IMR-90 (cell line): ENCODE measurements at regions not wholly inside any gene's neighbourhood (a gene's known extent, or its start where the extent isn't known, plus 50 kb on each side); places are given as distances from the start of the nearest gene placed in this dataset.

Experiments used
- ATAC-seq: fragments of 200-7000 bp; cut with Tn5 transposase; 2 replicates; pipeline ENCODE4 v1.9.1; 2020; ENCODE audit warnings: low read depth, mild to moderate bottlenecking, moderate library complexity
- BruUV-seq: library from RNA; stranded (reverse); fragments of 400-500 nt; replicated peaks from 2 replicates; lab custom pipeline; 2021; lab: Mats Ljungman, UMichigan
- CTCF ChIA-PET: fragments of 300-600 bp; formaldehyde crosslinking; extraction: SDS; loops from one replicate; lab custom pipeline; 2021; ENCODE audit warnings: antibody characterized with exemption; lab: Yijun Ruan, JAX
- POLR2A ChIA-PET: fragments of 300-600 bp; sonication (Branson Sonifier 250); formaldehyde crosslinking; loops from one replicate; lab custom pipeline; 2022; ENCODE audit warnings: antibody characterized with exemption; ENCODE audit not compliant: unreplicated experiment; lab: Charles Lee
- DNase-seq: peaks from one replicate; pipeline ENCODE4 v3.0.0; 2013
- H2AFZ ChIP-seq: replicated peaks from 2 replicates; pipeline ENCODE3; 2013; ENCODE audit warnings: low read length, mild to moderate bottlenecking; ENCODE audit not compliant: poor library complexity
- H2AK5ac ChIP-seq: 2 replicates; pipeline ENCODE4 v1.6.1; 2013; ENCODE audit warnings: low read depth, low read length, inconsistent platforms
- H2AK9ac ChIP-seq: replicated peaks from 2 replicates; pipeline ENCODE3; 2013; ENCODE audit warnings: mild to moderate bottlenecking, low read depth, low read length, moderate library complexity; ENCODE audit not compliant: poor library complexity
- H2BK120ac ChIP-seq: 2 replicates; pipeline ENCODE4 v1.6.1; 2013; ENCODE audit warnings: low read depth, low read length, inconsistent platforms
- H2BK15ac ChIP-seq: 3 replicates; pipeline ENCODE4 v1.6.1; 2013; ENCODE audit warnings: low read depth, low read length, inconsistent platforms
- H2BK20ac ChIP-seq: 2 replicates; pipeline ENCODE4 v1.6.1; 2013; ENCODE audit warnings: low read depth, mild to moderate bottlenecking, inconsistent platforms, low read length, moderate library complexity
- H2BK5ac ChIP-seq: 2 replicates; pipeline ENCODE4 v1.6.1; 2013; ENCODE audit warnings: mild to moderate bottlenecking, low read depth, low read length, inconsistent platforms; ENCODE audit not compliant: poor library complexity, severe bottlenecking
- H3K14ac ChIP-seq: replicated peaks from 2 replicates; pipeline ENCODE4 v1.6.1; 2013; ENCODE audit warnings: low read depth, low read length, inconsistent platforms
- H3K18ac ChIP-seq: 2 replicates; pipeline ENCODE4 v1.6.1; 2013; ENCODE audit warnings: low read depth, low read length, control low read depth
- H3K23ac ChIP-seq: 2 replicates; pipeline ENCODE4 v1.6.1; 2013; ENCODE audit warnings: low read depth, low read length, inconsistent platforms
- H3K27ac ChIP-seq: 2 replicates; pipeline ENCODE4 v1.5.1; 2013; ENCODE audit warnings: mild to moderate bottlenecking, control low read depth, low read length; ENCODE audit not compliant: insufficient read depth
- H3K27me3 ChIP-seq: 2 replicates; pipeline ENCODE4 v1.6.1; 2013; ENCODE audit warnings: low read length; ENCODE audit not compliant: control insufficient read depth, insufficient read depth
- H3K36me3 ChIP-seq: 2 replicates; pipeline ENCODE4 v1.6.1; 2013; ENCODE audit warnings: low read length, mixed read lengths; ENCODE audit not compliant: control insufficient read depth, insufficient read depth
- H3K4ac ChIP-seq: 2 replicates; pipeline ENCODE4 v1.6.1; 2013; ENCODE audit warnings: low read depth, low read length, inconsistent platforms
- H3K4me1 ChIP-seq: 2 replicates; pipeline ENCODE4 v1.6.1; 2013; ENCODE audit warnings: low read length, mixed read lengths; ENCODE audit not compliant: control insufficient read depth, insufficient read depth
- H3K4me2 ChIP-seq: 2 replicates; pipeline ENCODE4 v1.6.1; 2013; ENCODE audit warnings: low read depth, mild to moderate bottlenecking, control low read depth, low read length, moderate library complexity
- H3K4me3 ChIP-seq: 2 replicates; pipeline ENCODE4 v1.5.1; 2013; ENCODE audit warnings: low read depth, mild to moderate bottlenecking, control low read depth, low read length, moderate library complexity; ENCODE audit not compliant: insufficient read depth
- H3K56ac ChIP-seq: 2 replicates; pipeline ENCODE4 v1.6.1; 2013; ENCODE audit warnings: low read length, inconsistent platforms; ENCODE audit not compliant: insufficient read depth; ENCODE audit errors: extremely low read depth
- H3K79me1 ChIP-seq, 2 experiments: 2 replicates each; pipeline ENCODE4 v1.6.1; 2013; ENCODE audit warnings: low read length in 2 of 2, inconsistent platforms in 1 of 2, low read depth in 1 of 2
- H3K9ac ChIP-seq: 2 replicates; pipeline ENCODE4 v1.6.1; 2013; ENCODE audit warnings: low read depth, low read length, control low read depth
- H3K9me1 ChIP-seq: 2 replicates; pipeline ENCODE4 v1.6.1; 2013; ENCODE audit warnings: low read length, inconsistent platforms; ENCODE audit not compliant: insufficient read depth
- H3K9me3 ChIP-seq: 2 replicates; pipeline ENCODE4 v1.6.1; 2013; ENCODE audit warnings: low read length; ENCODE audit not compliant: control insufficient read depth, insufficient read depth
- H4K20me1 ChIP-seq: 2 replicates; pipeline ENCODE4 v1.6.1; 2013; ENCODE audit warnings: low read length, inconsistent platforms; ENCODE audit not compliant: insufficient read depth
- H4K5ac ChIP-seq: 2 replicates; pipeline ENCODE4 v1.6.1; 2013; ENCODE audit warnings: mild to moderate bottlenecking, low read depth, low read length, control low read depth
- H4K8ac ChIP-seq, 2 experiments: 2 replicates each; pipeline ENCODE4 v1.6.1; 2013; ENCODE audit warnings: low read depth in 2 of 2, low read length in 2 of 2, control low read depth in 1 of 2, inconsistent platforms in 1 of 2
- H4K91ac ChIP-seq: 2 replicates; pipeline ENCODE4 v1.6.1; 2013; ENCODE audit warnings: low read depth, low read length, inconsistent platforms; ENCODE audit not compliant: insufficient read depth
- BHLHE40 ChIP-seq: fragments of 150-350 bp; IDR thresholded peaks from 2 replicates; pipeline ENCODE4 v1.6.1; 2016; ENCODE audit warnings: mild to moderate bottlenecking, low read depth, low read length
- CEBPB ChIP-seq: IDR thresholded peaks from 2 replicates; pipeline ENCODE4 v1.6.1; 2012; ENCODE audit warnings: low read depth, low read length, improper control_type of control experiment
- CHD1 ChIP-seq: IDR thresholded peaks from 2 replicates; pipeline ENCODE4 v1.6.1; 2012; ENCODE audit warnings: low read depth, low read length, improper control_type of control experiment
- ELK1 ChIP-seq: fragments of 150-350 bp; IDR thresholded peaks from 2 replicates; pipeline ENCODE4 v1.6.1; 2016; ENCODE audit warnings: low read depth, mild to moderate bottlenecking, low read length, moderate library complexity, borderline replicate concordance
- FOS ChIP-seq: fragments of 150-350 bp; IDR thresholded peaks from 2 replicates; pipeline ENCODE4 v1.6.1; 2016; ENCODE audit warnings: low read depth, low read length
- MAFK ChIP-seq: IDR thresholded peaks from 2 replicates; pipeline ENCODE4 v1.6.1; 2012; ENCODE audit warnings: low read depth, low read length, improper control_type of control experiment
- MAZ ChIP-seq: IDR thresholded peaks from 2 replicates; pipeline ENCODE4 v1.6.1; 2012; ENCODE audit warnings: low read depth, mild to moderate bottlenecking, low read length, improper control_type of control experiment, moderate library complexity, borderline replicate concordance
- MXI1 ChIP-seq: IDR thresholded peaks from 2 replicates; pipeline ENCODE4 v1.6.1; 2012; ENCODE audit warnings: low read depth, mild to moderate bottlenecking, low read length, moderate library complexity, borderline replicate concordance
- NFE2L2 ChIP-seq: fragments of 150-350 bp; IDR thresholded peaks from 2 replicates; pipeline ENCODE4 v1.6.1; 2016; ENCODE audit warnings: low read depth, mild to moderate bottlenecking, low read length
- POLR2A ChIP-seq: IDR thresholded peaks from 2 replicates; pipeline ENCODE4 v1.6.1; 2012; ENCODE audit warnings: mild to moderate bottlenecking, low read depth, low read length
- RAD21 ChIP-seq: IDR thresholded peaks from 2 replicates; pipeline ENCODE4 v1.6.1; 2012; ENCODE audit warnings: low read length, improper control_type of control experiment
- RCOR1 ChIP-seq: IDR thresholded peaks from 2 replicates; pipeline ENCODE4 v1.6.1; 2012; ENCODE audit warnings: mild to moderate bottlenecking, low read length, improper control_type of control experiment; ENCODE audit not compliant: insufficient replicate concordance
- RFX5 ChIP-seq: IDR thresholded peaks from 2 replicates; pipeline ENCODE4 v1.8.0; 2012; ENCODE audit warnings: low read depth, mild to moderate bottlenecking, low read length, moderate library complexity
- SMC3 ChIP-seq: fragments of 150-350 bp; IDR thresholded peaks from 2 replicates; pipeline ENCODE4 v1.6.1; 2016; ENCODE audit warnings: low read depth, mild to moderate bottlenecking, antibody characterized with exemption, low read length, moderate library complexity
- USF2 ChIP-seq: fragments of 150-350 bp; IDR thresholded peaks from 2 replicates; pipeline ENCODE4 v1.6.1; 2017; ENCODE audit warnings: mild to moderate bottlenecking, antibody characterized with exemption, low read length, low read depth
- WGBS, 2 experiments: methylation state at CpG; one replicate each; pipeline versions ENCODE4 v1.1.5 to v1.1.7; 2013; ENCODE audit warnings: missing lambda C conversion rate in 2 of 2; ENCODE audit not compliant: insufficient read length in 1 of 2; ENCODE audit errors: extremely low coverage in 2 of 2; 5-methylcytosine and 5-hydroxymethylcytosine counted together
- dilution Hi-C: fragments of 300-500 bp; cut with HindIII; formaldehyde crosslinking; loops from one replicate; pipeline ENCODE4 v1.14.3; 2018; ENCODE audit warnings: low sequenced_read_pairs; ENCODE audit not compliant: unreplicated experiment
- in situ Hi-C: fragments of 300-500 bp; cut with MboI; formaldehyde crosslinking; loops from 3 replicates; pipeline ENCODE4 v1.14.3; 2019; ENCODE audit warnings: low sequenced_read_pairs, inconsistent platforms, mixed read lengths
- intact Hi-C: fragments of 100-400 bp; cut with micrococcal nuclease; formaldehyde crosslinking; loops from 2 replicates; pipeline ENCODE4 v1.10.0; 2022
- TF ChIP-seq, protein P1 (sequence below): conservative IDR thresholded peaks from 2 replicates; pipeline ENCODE4 v1.5.1; 2012; ENCODE audit warnings: mild to moderate bottlenecking, low read depth, low read length, improper control_type of control experiment

- Histone ChIP-seq H3K4ac (no peak overlapping the region), H2AK9ac (no peak overlapping the region), H2AK5ac (no peak overlapping the region), H4K8ac (no peak overlapping the region), H3K18ac (no peak overlapping the region), H3K36me3 (no peaks in the 10 kb centered on the region), H4K91ac (no peak overlapping the region), H3K4me3 (no peak overlapping the region), H3K9me3 (peaks cover 17% of the 10 kb centered on the region), H2BK5ac (no peak overlapping the region), H3K27ac (no peak overlapping the region), H2BK120ac (no peak overlapping the region), H3K23ac (no peak overlapping the region), H3K9ac (no peak overlapping the region), H2AFZ (no peak overlapping the region), H2BK15ac (no peak overlapping the region), H3K4me2 (no peak overlapping the region), H4K20me1 (no peaks in the 10 kb centered on the region), H3K4me1 (no peaks in the 10 kb centered on the region), H3K79me1 (no peaks in the 10 kb centered on the region), H3K14ac (no peak overlapping the region), H3K9me1 (no peaks in the 10 kb centered on the region), H4K5ac (no peak overlapping the region), H3K56ac (no peak overlapping the region), H3K27me3 (no peaks in the 10 kb centered on the region), H2BK20ac (no peak overlapping the region)
- ChIA-PET CTCF (no interaction called here), POLR2A (no interaction called here)
- intact Hi-C loops: no loop called here
- no CpG with 5 or more reads among the region's 2 CpGs for WGBS, 2 experiments
- dilution Hi-C loops: no loop called here
- in situ Hi-C loops: no loop called here
- TF ChIP-seq CEBPB: no peak
- TF ChIP-seq SMC3: no peak
- TF ChIP-seq RFX5: no peak
- no peak for TF ChIP-seq POLR2A
- no peak for TF ChIP-seq MAZ
- no peak for TF ChIP-seq MXI1
- no peak for TF ChIP-seq BHLHE40
- TF ChIP-seq USF2: no peak
- no peak for TF ChIP-seq ELK1
- TF ChIP-seq NFE2L2: no peak
- TF ChIP-seq, protein P1, sequence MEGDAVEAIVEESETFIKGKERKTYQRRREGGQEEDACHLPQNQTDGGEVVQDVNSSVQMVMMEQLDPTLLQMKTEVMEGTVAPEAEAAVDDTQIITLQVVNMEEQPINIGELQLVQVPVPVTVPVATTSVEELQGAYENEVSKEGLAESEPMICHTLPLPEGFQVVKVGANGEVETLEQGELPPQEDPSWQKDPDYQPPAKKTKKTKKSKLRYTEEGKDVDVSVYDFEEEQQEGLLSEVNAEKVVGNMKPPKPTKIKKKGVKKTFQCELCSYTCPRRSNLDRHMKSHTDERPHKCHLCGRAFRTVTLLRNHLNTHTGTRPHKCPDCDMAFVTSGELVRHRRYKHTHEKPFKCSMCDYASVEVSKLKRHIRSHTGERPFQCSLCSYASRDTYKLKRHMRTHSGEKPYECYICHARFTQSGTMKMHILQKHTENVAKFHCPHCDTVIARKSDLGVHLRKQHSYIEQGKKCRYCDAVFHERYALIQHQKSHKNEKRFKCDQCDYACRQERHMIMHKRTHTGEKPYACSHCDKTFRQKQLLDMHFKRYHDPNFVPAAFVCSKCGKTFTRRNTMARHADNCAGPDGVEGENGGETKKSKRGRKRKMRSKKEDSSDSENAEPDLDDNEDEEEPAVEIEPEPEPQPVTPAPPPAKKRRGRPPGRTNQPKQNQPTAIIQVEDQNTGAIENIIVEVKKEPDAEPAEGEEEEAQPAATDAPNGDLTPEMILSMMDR: no peak
- no peak for TF ChIP-seq RAD21
- no peak for TF ChIP-seq FOS
- TF ChIP-seq MAFK: no peak
- no peak for TF ChIP-seq RCOR1
- no peak for TF ChIP-seq CHD1
- BruUV-seq: no TSS peak
- DNase-seq: no peak
- no peak for ATAC-seq
These were observed 128.8 kb downstream of the ASMT start for GRCh38 chrX:1743663-1744062.
